ENCODE measurements at regions not wholly inside any gene's neighbourhood (a gene's known extent, or its start where the extent isn't known, plus 50 kb on each side); places are given as distances from the start of the nearest gene placed in this dataset.

GRCh38 chr18:29241199-29241598 lies 1064.3 kb upstream of the CDH2 start:
- no peak for TF ChIP-seq TCF4 (CRISPR knock-in tag; IDR thresholded peaks at IDR 0.05; ENCODE audit: borderline replicate concordance)
- TF ChIP-seq ISL1 (CRISPR knock-in tag; IDR thresholded peaks at IDR 0.05): no peak
- TF ChIP-seq ZC3H10 (CRISPR knock-in tag; IDR thresholded peaks at IDR 0.05): no peak
- TF ChIP-seq ZNF70 (CRISPR knock-in tag; IDR thresholded peaks at IDR 0.05): no peak
- TF ChIP-seq ZFP3 (CRISPR knock-in tag; IDR thresholded peaks at IDR 0.05): no peak
- no peak for TF ChIP-seq PATZ1 (CRISPR knock-in tag; IDR thresholded peaks at IDR 0.05; ENCODE audit: borderline replicate concordance)
- no peak for TF ChIP-seq ARNTL (CRISPR knock-in tag; IDR thresholded peaks at IDR 0.05; ENCODE audit: borderline replicate concordance, low read depth)

All from SK-N-SH treated with all-trans-retinoic acid at 6 μM for 48 hours (cell line).